HAP-1 (cell line): ENCODE measurements at regions not wholly inside any gene's neighbourhood (a gene's known extent, or its start where the extent isn't known, plus 50 kb on each side); places are given as distances from the start of the nearest gene placed in this dataset.
"Not testable (repeated sequence)": the region's sequence is repeated elsewhere in the genome, so short reads cannot be mapped to it uniquely, and the experiment has no call there.

Experiments used
- DNase-seq, 2 experiments: peaks; one replicate each; pipeline ENCODE4 v3.0.0-alpha.2; 2016 to 2020; ENCODE audit warnings: low spot score in 2 of 2
- H3K27me3 ChIP-seq: fragments of 250-450 bp; sonication (Bioruptor Pico); 2 replicates; pipeline ENCODE4 v1.5.1; 2020; ENCODE audit warnings: low read depth, mild to moderate bottlenecking, moderate library complexity
- H3K36me3 ChIP-seq: fragments of 250-450 bp; sonication (Bioruptor Pico); replicated peaks from 2 replicates; pipeline ENCODE4 v1.5.1; 2020; ENCODE audit warnings: mild to moderate bottlenecking
- H3K4me1 ChIP-seq: fragments of 250-450 bp; sonication (Bioruptor Pico); 2 replicates; pipeline ENCODE4 v1.5.1; 2020; ENCODE audit warnings: mild to moderate bottlenecking
- H3K4me3 ChIP-seq: fragments of 250-450 bp; sonication (Bioruptor Pico); 2 replicates; pipeline ENCODE4 v1.5.1; 2020; ENCODE audit warnings: mild to moderate bottlenecking, moderate library complexity
- H3K9me3 ChIP-seq: fragments of 250-450 bp; sonication (Bioruptor Pico); 2 replicates; pipeline ENCODE4 v1.5.1; 2020; ENCODE audit warnings: mild to moderate bottlenecking, moderate library complexity
- in situ Hi-C: fragments of 300-500 bp; cut with MboI; formaldehyde crosslinking; loops from 3 replicates; pipeline ENCODE4 v1.14.3; 2020; ENCODE audit warnings: low sequenced_read_pairs, inconsistent platforms, mixed read lengths

GRCh38 chr2:167651406-167652151, 595.8 kb downstream of the STK39 start:
- in situ Hi-C loops, result no loop called here

GRCh38 chr2:167646557-167646956, 600.8 kb downstream of the STK39 start:
- no peak for DNase-seq

More at GRCh38 chr2:167651406-167652151, 595.8 kb downstream of the STK39 start:
- H3K4me3 ChIP-seq, result no peak overlapping the region
- no peak for DNase-seq
- H3K27me3 ChIP-seq, result no peaks in the 10 kb centered on the region
- no peaks in the 10 kb centered on the region for H3K4me1 ChIP-seq
- no peaks in the 10 kb centered on the region for H3K36me3 ChIP-seq
- no peaks in the 10 kb centered on the region for H3K9me3 ChIP-seq

GRCh38 chr2:167640096-167640495, 607.3 kb downstream of the STK39 start:
- Histone ChIP-seq H3K4me3 (no peak overlapping the region), H3K27me3 (no peaks in the 10 kb centered on the region), H3K36me3 (no peaks in the 10 kb centered on the region), H3K4me1 (no peaks in the 10 kb centered on the region), H3K9me3 (no peaks in the 10 kb centered on the region)
- DNase-seq, result no peak
- in situ Hi-C loops, result no loop called here

More at GRCh38 chr2:167646557-167646956, 600.8 kb downstream of the STK39 start:
- in situ Hi-C loops, result no loop called here
- no peaks in the 10 kb centered on the region for H3K36me3 ChIP-seq
- no peaks in the 10 kb centered on the region for H3K9me3 ChIP-seq
- no peaks in the 10 kb centered on the region for H3K4me1 ChIP-seq
- H3K27me3 ChIP-seq, result no peaks in the 10 kb centered on the region
- no peak overlapping the region for H3K4me3 ChIP-seq

GRCh38 chr2:167637741-167638140, 609.7 kb downstream of the STK39 start:
- Histone ChIP-seq H3K9me3 (no peaks in the 10 kb centered on the region), H3K4me3 (no peak overlapping the region), H3K36me3 (no peaks in the 10 kb centered on the region), H3K4me1 (no peaks in the 10 kb centered on the region), H3K27me3 (no peaks in the 10 kb centered on the region)
- no peak for DNase-seq
- in situ Hi-C loops, result no loop called here

- H3K27me3 ChIP-seq, DNase-seq, H3K36me3 ChIP-seq, H3K9me3 ChIP-seq, H3K4me3 ChIP-seq, H3K4me1 ChIP-seq, in situ Hi-C loops: not testable (repeated sequence)
Observed at GRCh38 chr2:167632271-167632670, 615.1 kb downstream of the STK39 start.

- in situ Hi-C loops, result no loop called here
- no peak for DNase-seq
- no peak overlapping the region for H3K4me3 ChIP-seq
- H3K4me1 ChIP-seq, result peaks cover 12% of the 10 kb centered on the region
- H3K27me3 ChIP-seq, result no peaks in the 10 kb centered on the region
- no peaks in the 10 kb centered on the region for H3K9me3 ChIP-seq
- no peaks in the 10 kb centered on the region for H3K36me3 ChIP-seq
Observed at GRCh38 chr2:167626961-167627360, 620.4 kb downstream of the STK39 start.

- Histone ChIP-seq H3K27me3 (no peaks in the 10 kb centered on the region), H3K9me3 (no peaks in the 10 kb centered on the region), H3K4me1 (peaks cover 12% of the 10 kb centered on the region), H3K36me3 (no peaks in the 10 kb centered on the region), H3K4me3 (no peak overlapping the region)
- in situ Hi-C loops, result no loop called here
- no peak for DNase-seq
Observed at GRCh38 chr2:167626301-167626700, 621.1 kb downstream of the STK39 start.

- Histone ChIP-seq H3K4me1 (no peaks in the 10 kb centered on the region), H3K4me3 (no peak overlapping the region), H3K27me3 (no peaks in the 10 kb centered on the region), H3K36me3 (no peaks in the 10 kb centered on the region), H3K9me3 (no peaks in the 10 kb centered on the region)
- DNase-seq, result no peak
- in situ Hi-C loops, result no loop called here
Observed at GRCh38 chr2:167616997-167617396, 630.4 kb downstream of the STK39 start.

- in situ Hi-C loops, result no loop called here
Observed at GRCh38 chr2:167613471-167613870, 633.9 kb downstream of the STK39 start.

GRCh38 chr2:167608487-167608886, 638.9 kb downstream of the STK39 start:
- Histone ChIP-seq H3K4me3 (no peak overlapping the region), H3K4me1 (peaks cover 16% of the 10 kb centered on the region), H3K27me3 (no peaks in the 10 kb centered on the region), H3K9me3 (no peaks in the 10 kb centered on the region), H3K36me3 (no peaks in the 10 kb centered on the region)
- in situ Hi-C loops, result no loop called here
- DNase-seq, result no peak

More at GRCh38 chr2:167613471-167613870, 633.9 kb downstream of the STK39 start:
- Histone ChIP-seq H3K9me3 (no peaks in the 10 kb centered on the region), H3K4me1 (no peaks in the 10 kb centered on the region), H3K27me3 (no peaks in the 10 kb centered on the region), H3K36me3 (no peaks in the 10 kb centered on the region), H3K4me3 (no peak overlapping the region)
- no peak for DNase-seq

GRCh38 chr2:167607731-167608130, 639.7 kb downstream of the STK39 start:
- no peaks in the 10 kb centered on the region for H3K36me3 ChIP-seq
- H3K27me3 ChIP-seq, result no peaks in the 10 kb centered on the region
- in situ Hi-C loops, result no loop called here
- no peaks in the 10 kb centered on the region for H3K9me3 ChIP-seq
- H3K4me3 ChIP-seq, result no peak overlapping the region
- peak; percentile 8 to 88 for DNase-seq
- peaks cover 16% of the 10 kb centered on the region for H3K4me1 ChIP-seq

- H3K9me3 ChIP-seq, result no peaks in the 10 kb centered on the region
- DNase-seq, result no peak
Observed at GRCh38 chr2:167607211-167607610, 640.2 kb downstream of the STK39 start.

GRCh38 chr2:167602122-167602521, 645.3 kb downstream of the STK39 start:
- H3K9me3 ChIP-seq, result no peaks in the 10 kb centered on the region
- in situ Hi-C loops, result no loop called here
- H3K27me3 ChIP-seq, result no peaks in the 10 kb centered on the region
- no peak overlapping the region for H3K4me3 ChIP-seq
- no peak for DNase-seq
- H3K4me1 ChIP-seq, result peaks cover 6% of the 10 kb centered on the region
- H3K36me3 ChIP-seq, result no peaks in the 10 kb centered on the region

More at GRCh38 chr2:167607211-167607610, 640.2 kb downstream of the STK39 start:
- H3K36me3 ChIP-seq, result no peaks in the 10 kb centered on the region
- peaks cover 16% of the 10 kb centered on the region for H3K4me1 ChIP-seq
- H3K27me3 ChIP-seq, result no peaks in the 10 kb centered on the region
- in situ Hi-C loops, result no loop called here
- H3K4me3 ChIP-seq, result no peak overlapping the region

- peaks cover 5% of the 10 kb centered on the region for H3K4me1 ChIP-seq
- in situ Hi-C loops, result no loop called here
- no peak for DNase-seq
- no peak overlapping the region for H3K4me3 ChIP-seq
- H3K36me3 ChIP-seq, result no peaks in the 10 kb centered on the region
- no peaks in the 10 kb centered on the region for H3K27me3 ChIP-seq
- H3K9me3 ChIP-seq, result no peaks in the 10 kb centered on the region
Observed at GRCh38 chr2:167599219-167599618, 648.2 kb downstream of the STK39 start.
